CD8-positive, alpha-beta memory T cell (primary cell): ENCODE measurements at regions not wholly inside any gene's neighbourhood (a gene's known extent, or its start where the extent isn't known, plus 50 kb on each side); places are given as distances from the start of the nearest gene placed in this dataset.

Experiments used
- CTCF ChIA-PET: fragments of 350-600 bp; sonication (Branson Sonifier 250); formaldehyde crosslinking; loops from one replicate; lab custom pipeline; 2021; ENCODE audit warnings: antibody characterized with exemption; lab: Charles Lee
- POLR2A ChIA-PET: fragments of 350-600 bp; sonication (Branson Sonifier 250); formaldehyde crosslinking; loops from one replicate; lab custom pipeline; 2021; ENCODE audit warnings: antibody characterized with exemption; lab: Charles Lee
- DNase-seq, 5 donors: peaks; one replicate each; pipeline versions ENCODE4 v3.0.0 to v3.0.0-alpha.2; 2020 to 2022; ENCODE audit warnings: mixed read lengths in 1 of 5
- H3K27ac ChIP-seq: one replicate; pipeline ENCODE4 v1.7.0; 2013; ENCODE audit warnings: low read depth, mild to moderate bottlenecking, low read length, moderate library complexity
- H3K27me3 ChIP-seq: 2 replicates; pipeline ENCODE4 v1.7.0; 2013; ENCODE audit warnings: low read length, mild to moderate bottlenecking; ENCODE audit not compliant: insufficient read depth, poor library complexity, severe bottlenecking
- H3K36me3 ChIP-seq: 2 replicates; pipeline ENCODE4 v1.7.0; 2013; ENCODE audit warnings: mild to moderate bottlenecking, low read length, moderate library complexity; ENCODE audit not compliant: insufficient read depth
- H3K4me1 ChIP-seq: 2 replicates; pipeline ENCODE4 v1.7.0; 2013; ENCODE audit warnings: mild to moderate bottlenecking, low read length, moderate library complexity; ENCODE audit not compliant: insufficient read depth
- H3K4me3 ChIP-seq: 2 replicates; pipeline ENCODE4 v1.7.0; 2013; ENCODE audit warnings: mild to moderate bottlenecking, low read length
- H3K9me3 ChIP-seq: 2 replicates; pipeline ENCODE4 v1.7.0; 2013; ENCODE audit warnings: mild to moderate bottlenecking, low read length
- H3K27ac Mint-ChIP-seq, 8 donors: one replicate each; pipeline ENCODE4 v1.8.0; 2020 to 2021; ENCODE audit warnings: mixed read lengths in 8 of 8, mild to moderate bottlenecking in 6 of 8, inconsistent platforms in 3 of 8, moderate library complexity in 3 of 8
- H3K27me3 Mint-ChIP-seq, 2 donors: one replicate each; pipeline ENCODE4 v1.8.0; 2020 to 2021; ENCODE audit warnings: mixed read lengths in 2 of 2, mild to moderate bottlenecking in 1 of 2, moderate library complexity in 1 of 2
- H3K36me3 Mint-ChIP-seq, 3 donors: one replicate each; pipeline ENCODE4 v1.8.0; 2020 to 2021; ENCODE audit warnings: mixed read lengths in 3 of 3, inconsistent platforms in 1 of 3, mild to moderate bottlenecking in 1 of 3
- H3K4me1 Mint-ChIP-seq, 3 donors: one replicate each; pipeline ENCODE4 v1.8.0; 2020 to 2021; ENCODE audit warnings: mixed read lengths in 3 of 3, inconsistent platforms in 1 of 3, mild to moderate bottlenecking in 1 of 3
- H3K4me3 Mint-ChIP-seq, 7 donors: one replicate each; pipeline ENCODE4 v1.8.0; 2020 to 2021; ENCODE audit warnings: mixed read lengths in 7 of 7, mild to moderate bottlenecking in 6 of 7, moderate library complexity in 4 of 7, inconsistent platforms in 2 of 7
- H3K9me3 Mint-ChIP-seq, 5 donors: one replicate each; pipeline ENCODE4 v1.8.0; 2020 to 2022; ENCODE audit warnings: mixed read lengths in 5 of 5, mild to moderate bottlenecking in 3 of 5, moderate library complexity in 2 of 5, inconsistent platforms in 1 of 5

DNA sequence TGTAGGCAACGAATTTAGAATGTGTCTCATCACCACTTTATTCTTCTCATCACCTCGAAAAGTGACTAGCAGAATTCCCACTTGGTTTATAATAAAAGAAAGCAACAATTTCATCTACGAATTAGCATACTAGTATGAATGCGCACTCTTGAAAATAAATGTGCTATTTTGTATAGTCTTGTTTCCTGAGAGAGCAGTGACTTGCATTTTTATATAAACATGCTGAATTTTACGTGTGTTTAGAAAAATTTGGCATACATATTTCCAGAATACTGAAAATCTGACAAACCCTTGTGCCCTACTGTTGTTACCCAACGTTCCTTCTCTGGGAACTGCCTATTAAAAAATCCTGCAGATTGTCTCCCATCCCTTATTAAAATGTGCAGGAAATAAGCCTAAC is 786.8 kb downstream of the TSN start:
- Histone ChIP-seq H3K36me3 (no peaks in the 10 kb centered on the region), H3K27ac (no peak overlapping the region), H3K27me3 (no peaks in the 10 kb centered on the region), H3K4me3 (no peak overlapping the region), H3K9me3 (no peaks in the 10 kb centered on the region), H3K4me1 (no peaks in the 10 kb centered on the region)
- Mint-ChIP-seq H3K9me3 (peaks cover 0 to 16% (median 3%) of the 10 kb centered on the region in 5 donors), H3K27ac (no peak overlapping the region), H3K4me1 (no peaks in the 10 kb centered on the region), H3K27me3 (no peaks in the 10 kb centered on the region), H3K4me3 (no peak overlapping the region), H3K36me3 (no peaks in the 10 kb centered on the region)
- POLR2A ChIA-PET: no interaction called here
- CTCF ChIA-PET: no interaction called here
- DNase-seq: no peak

DNA sequence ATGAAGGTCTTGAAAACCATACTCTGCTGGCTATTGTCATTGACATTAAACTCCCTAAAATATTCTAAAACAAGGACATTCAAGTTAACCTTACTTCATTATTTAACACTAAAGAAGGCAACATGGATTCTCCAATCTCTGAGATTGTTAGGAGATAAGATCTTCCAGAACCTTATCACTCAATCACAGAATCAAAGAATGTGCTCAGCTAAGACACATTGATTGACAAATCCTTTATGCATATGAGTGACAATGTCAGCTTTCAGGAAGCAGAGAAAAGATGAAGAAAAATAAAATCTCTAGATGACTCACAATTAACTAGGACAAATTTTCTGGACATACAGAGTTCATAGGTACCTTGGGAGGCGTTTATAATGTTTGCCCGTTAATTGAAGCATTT is 787.2 kb downstream of the TSN start:
- DNase-seq: no peak
- no peak overlapping the region for H3K27ac ChIP-seq
- no peaks in the 10 kb centered on the region for H3K9me3 ChIP-seq
- no peaks in the 10 kb centered on the region for H3K4me1 Mint-ChIP-seq
- peaks cover 0 to 16% (median 3%) of the 10 kb centered on the region in 5 donors for H3K9me3 Mint-ChIP-seq
- no peaks in the 10 kb centered on the region for H3K27me3 ChIP-seq
- no peaks in the 10 kb centered on the region for H3K27me3 Mint-ChIP-seq
- no peak overlapping the region for H3K4me3 ChIP-seq
- no peaks in the 10 kb centered on the region for H3K4me1 ChIP-seq
- no peak overlapping the region for H3K27ac Mint-ChIP-seq
- no peaks in the 10 kb centered on the region for H3K36me3 ChIP-seq
- no peak overlapping the region for H3K4me3 Mint-ChIP-seq
- ChIA-PET POLR2A (no interaction called here), CTCF (no interaction called here)
- no peaks in the 10 kb centered on the region for H3K36me3 Mint-ChIP-seq

DNA sequence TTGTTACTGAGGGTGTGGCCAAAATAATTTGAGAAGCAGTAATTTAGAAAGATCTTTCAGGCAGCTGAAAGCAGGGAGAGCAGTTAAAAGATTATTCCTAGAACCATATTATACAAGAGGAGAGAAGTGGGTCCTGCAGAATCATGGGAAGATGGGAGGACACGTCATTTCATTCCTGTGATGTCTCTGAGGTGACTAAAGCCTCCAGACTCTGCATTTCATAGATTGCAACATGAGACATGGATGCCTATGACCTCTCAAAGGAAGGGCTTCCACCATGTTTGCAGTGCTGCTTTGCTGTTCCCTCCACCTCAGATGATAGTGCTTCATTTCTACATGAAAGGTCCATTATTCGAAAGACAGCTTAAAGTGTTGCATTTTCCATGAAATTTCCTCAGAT is 788.4 kb downstream of the TSN start:
- DNase-seq: no peak
- Mint-ChIP-seq H3K4me1 (no peaks in the 10 kb centered on the region), H3K9me3 (peaks cover 3 to 16% (median 5%) of the 10 kb centered on the region in 5 donors)

DNA sequence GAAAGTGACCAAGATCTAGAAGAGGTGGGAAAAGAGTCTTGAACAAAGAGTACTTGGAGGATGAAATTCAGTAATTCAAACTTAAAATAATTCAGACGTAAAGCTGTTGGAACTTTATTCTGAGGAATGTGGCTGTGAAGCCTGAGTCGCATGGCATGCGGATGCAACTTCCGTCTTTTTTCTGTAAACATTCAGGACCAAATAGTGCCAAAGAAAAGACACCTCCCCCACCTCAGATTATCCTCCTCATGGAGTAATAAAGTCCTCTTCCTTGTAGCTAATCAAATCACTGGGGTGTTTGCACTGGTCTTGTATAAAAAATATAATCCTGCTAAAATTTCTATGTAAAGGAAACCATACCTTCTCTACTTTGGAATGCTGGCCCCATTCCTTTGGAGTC is 790.4 kb downstream of the TSN start:
- peaks cover 5 to 16% (median 12%) of the 10 kb centered on the region in 5 donors for H3K9me3 Mint-ChIP-seq
- H3K27me3 ChIP-seq: no peaks in the 10 kb centered on the region
- no peaks in the 10 kb centered on the region for H3K27me3 Mint-ChIP-seq
- no peak overlapping the region for H3K4me3 ChIP-seq
- ChIA-PET POLR2A (no interaction called here), CTCF (no interaction called here)
- no peaks in the 10 kb centered on the region for H3K36me3 ChIP-seq
- H3K4me1 Mint-ChIP-seq: no peaks in the 10 kb centered on the region
- no peak overlapping the region for H3K27ac ChIP-seq
- H3K4me1 ChIP-seq: no peaks in the 10 kb centered on the region
- DNase-seq: no peak
- H3K27ac Mint-ChIP-seq: no peak overlapping the region
- H3K4me3 Mint-ChIP-seq: no peak overlapping the region
- no peaks in the 10 kb centered on the region for H3K36me3 Mint-ChIP-seq
- H3K9me3 ChIP-seq: no peaks in the 10 kb centered on the region

More for the DNA sequence above, 788.4 kb downstream of the TSN start:
- no peaks in the 10 kb centered on the region for H3K4me1 ChIP-seq
- H3K27ac ChIP-seq: no peak overlapping the region
- no peaks in the 10 kb centered on the region for H3K9me3 ChIP-seq
- ChIA-PET POLR2A (no interaction called here), CTCF (no interaction called here)
- no peak overlapping the region for H3K27ac Mint-ChIP-seq
- no peak overlapping the region for H3K4me3 Mint-ChIP-seq
- H3K36me3 ChIP-seq: no peaks in the 10 kb centered on the region
- no peaks in the 10 kb centered on the region for H3K27me3 ChIP-seq
- H3K4me3 ChIP-seq: no peak overlapping the region
- H3K27me3 Mint-ChIP-seq: no peaks in the 10 kb centered on the region
- H3K36me3 Mint-ChIP-seq: no peaks in the 10 kb centered on the region

DNA sequence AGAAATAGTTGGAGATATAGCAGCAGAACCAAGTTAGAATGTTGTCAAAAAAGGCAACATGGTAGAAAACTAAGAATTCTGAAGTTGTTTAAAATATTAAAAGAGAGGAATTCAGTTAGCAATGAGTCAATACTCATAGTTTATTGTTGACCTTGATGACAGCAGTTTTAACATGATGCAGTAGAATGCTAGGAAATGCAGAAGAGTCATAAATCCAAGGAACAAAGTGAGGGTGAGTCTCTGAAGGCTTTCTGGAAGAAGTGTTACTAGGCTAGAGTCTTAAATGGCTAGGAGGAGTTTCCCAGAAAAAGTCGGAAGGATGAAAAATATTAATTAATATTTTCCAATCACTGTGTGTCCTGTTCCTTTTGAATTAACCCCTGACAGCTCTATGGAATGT is 807.3 kb downstream of the TSN start:
- no peak for DNase-seq
- H3K36me3 ChIP-seq: no peaks in the 10 kb centered on the region
- ChIA-PET POLR2A (no interaction called here), CTCF (no interaction called here)
- Mint-ChIP-seq H3K4me1 (no peaks in the 10 kb centered on the region), H3K4me3 (no peak overlapping the region), H3K36me3 (no peaks in the 10 kb centered on the region), H3K9me3 (peaks cover 0 to 3% (median 0%) of the 10 kb centered on the region in 5 donors), H3K27me3 (no peaks in the 10 kb centered on the region), H3K27ac (no peak overlapping the region)
- H3K4me1 ChIP-seq: no peaks in the 10 kb centered on the region
- H3K27ac ChIP-seq: no peak overlapping the region
- H3K27me3 ChIP-seq: no peaks in the 10 kb centered on the region
- no peak overlapping the region for H3K4me3 ChIP-seq
- no peaks in the 10 kb centered on the region for H3K9me3 ChIP-seq

DNA sequence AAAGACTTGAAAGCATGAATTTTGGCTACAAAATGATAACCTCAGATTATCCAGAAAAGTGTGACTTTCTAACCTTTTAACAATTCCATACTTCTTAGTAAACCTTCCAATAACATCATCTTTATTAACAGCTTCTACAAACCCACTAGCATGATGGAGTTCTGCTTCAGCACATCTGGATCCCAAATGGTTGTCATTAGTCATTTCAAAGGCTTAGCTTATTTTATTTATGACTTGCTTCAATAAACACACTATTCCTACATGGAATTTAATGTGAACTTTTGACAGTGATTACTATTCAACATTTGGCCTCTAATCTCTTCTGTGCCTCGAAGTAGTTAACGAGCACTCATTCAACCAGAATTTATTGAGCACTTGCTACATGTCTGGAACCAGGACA is 808.3 kb downstream of the TSN start:
- H3K27me3 ChIP-seq: no peaks in the 10 kb centered on the region
- Mint-ChIP-seq H3K27me3 (no peaks in the 10 kb centered on the region), H3K4me1 (no peaks in the 10 kb centered on the region), H3K4me3 (no peak overlapping the region), H3K9me3 (peaks cover 0 to 4% (median 2%) of the 10 kb centered on the region in 5 donors), H3K27ac (no peak overlapping the region), H3K36me3 (no peaks in the 10 kb centered on the region)
- CTCF ChIA-PET: no interaction called here
- H3K4me3 ChIP-seq: no peak overlapping the region
- DNase-seq: no peak
- no peaks in the 10 kb centered on the region for H3K4me1 ChIP-seq
- POLR2A ChIA-PET: no interaction called here
- no peaks in the 10 kb centered on the region for H3K36me3 ChIP-seq
- H3K27ac ChIP-seq: no peak overlapping the region
- H3K9me3 ChIP-seq: no peaks in the 10 kb centered on the region

DNA sequence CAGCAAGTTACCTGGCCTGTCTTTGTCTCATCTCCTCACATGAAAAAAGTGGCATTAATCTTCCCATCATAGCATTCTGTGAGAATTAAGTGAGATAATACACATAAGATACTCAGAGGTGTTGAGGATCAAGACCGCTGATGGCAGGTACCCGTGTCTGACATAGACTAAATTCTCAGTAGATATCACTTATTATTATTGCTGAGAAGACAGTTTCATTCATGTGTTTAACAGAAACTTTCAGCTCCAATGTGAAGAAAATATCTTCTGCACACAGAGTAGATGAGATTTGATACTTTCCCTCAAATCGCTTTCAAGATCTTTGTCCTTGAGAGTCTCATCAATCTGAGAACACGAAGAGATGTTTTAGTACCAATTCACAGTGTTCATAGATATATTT is 809.4 kb downstream of the TSN start:
- Mint-ChIP-seq H3K27ac (no peak overlapping the region), H3K4me1 (no peaks in the 10 kb centered on the region), H3K36me3 (no peaks in the 10 kb centered on the region), H3K27me3 (no peaks in the 10 kb centered on the region), H3K4me3 (no peak overlapping the region), H3K9me3 (peaks cover 0 to 5% (median 3%) of the 10 kb centered on the region in 5 donors)
- DNase-seq: no peak
- CTCF ChIA-PET: no interaction called here
- no peaks in the 10 kb centered on the region for H3K4me1 ChIP-seq
- POLR2A ChIA-PET: no interaction called here
- no peaks in the 10 kb centered on the region for H3K9me3 ChIP-seq
- no peak overlapping the region for H3K27ac ChIP-seq
- no peaks in the 10 kb centered on the region for H3K27me3 ChIP-seq
- H3K36me3 ChIP-seq: no peaks in the 10 kb centered on the region
- no peak overlapping the region for H3K4me3 ChIP-seq

DNA sequence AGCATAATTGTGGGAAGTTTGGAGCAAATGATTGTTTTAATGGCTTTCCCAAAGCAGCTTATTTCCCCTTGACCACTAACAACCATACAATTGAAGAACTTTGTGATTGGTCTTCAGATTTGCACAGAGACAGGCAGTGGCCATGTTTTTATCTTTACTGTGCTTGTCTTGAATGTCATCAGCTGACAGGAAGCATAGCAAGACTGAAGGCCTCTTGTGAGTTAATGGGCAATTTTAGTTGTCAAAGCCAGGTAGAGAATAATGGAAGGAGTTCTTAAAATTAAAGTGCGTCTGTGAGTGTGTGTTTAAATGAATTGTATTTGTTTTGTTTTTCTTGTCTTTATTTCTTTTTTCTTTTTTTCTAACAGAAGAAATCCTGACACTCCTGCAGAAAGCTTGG is 809.9 kb downstream of the TSN start:
- no peak overlapping the region for H3K4me3 ChIP-seq
- no peaks in the 10 kb centered on the region for H3K4me1 ChIP-seq
- ChIA-PET CTCF (no interaction called here), POLR2A (no interaction called here)
- no peaks in the 10 kb centered on the region for H3K36me3 Mint-ChIP-seq
- no peak overlapping the region for H3K27ac Mint-ChIP-seq
- H3K27me3 Mint-ChIP-seq: no peaks in the 10 kb centered on the region
- H3K4me1 Mint-ChIP-seq: no peaks in the 10 kb centered on the region
- no peak overlapping the region for H3K4me3 Mint-ChIP-seq
- no peaks in the 10 kb centered on the region for H3K27me3 ChIP-seq
- peaks cover 0 to 5% (median 0%) of the 10 kb centered on the region in 5 donors for H3K9me3 Mint-ChIP-seq
- H3K36me3 ChIP-seq: no peaks in the 10 kb centered on the region
- H3K9me3 ChIP-seq: no peaks in the 10 kb centered on the region
- no peak for DNase-seq
- H3K27ac ChIP-seq: no peak overlapping the region

DNA sequence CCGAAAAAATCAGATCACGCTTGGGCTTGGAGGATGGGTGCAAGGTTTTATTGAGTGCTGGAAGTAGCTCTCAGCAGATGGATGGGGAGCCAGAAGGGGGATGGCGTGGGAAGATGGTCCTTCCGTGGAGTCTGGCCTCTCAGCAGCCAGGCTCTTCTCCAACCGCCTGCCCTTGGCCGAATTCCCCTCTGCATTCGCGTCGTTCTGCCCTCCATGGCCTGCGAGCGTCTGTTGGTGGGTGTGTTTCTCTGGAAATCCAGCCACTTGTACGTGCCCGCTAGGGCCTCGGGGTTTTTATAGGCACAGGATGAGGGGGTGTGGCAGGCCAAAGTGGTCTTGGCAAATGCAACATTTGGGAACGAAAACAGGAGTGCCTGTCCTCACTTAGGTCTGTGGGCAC is 815.2 kb downstream of the TSN start:
- H3K36me3 Mint-ChIP-seq: no peaks in the 10 kb centered on the region

More for the DNA sequence above, 815.2 kb downstream of the TSN start:
- H3K4me1 ChIP-seq: no peaks in the 10 kb centered on the region
- no peak overlapping the region for H3K27ac Mint-ChIP-seq
- no peak overlapping the region for H3K27ac ChIP-seq
- no peaks in the 10 kb centered on the region for H3K27me3 Mint-ChIP-seq
- ChIA-PET POLR2A (no interaction called here), CTCF (no interaction called here)
- no peaks in the 10 kb centered on the region for H3K9me3 ChIP-seq
- H3K4me3 Mint-ChIP-seq: no peak overlapping the region
- no peak for DNase-seq
- no peak overlapping the region for H3K4me3 ChIP-seq
- no peaks in the 10 kb centered on the region for H3K27me3 ChIP-seq
- H3K36me3 ChIP-seq: no peaks in the 10 kb centered on the region
- H3K9me3 Mint-ChIP-seq: peaks cover 0 to 15% (median 0%) of the 10 kb centered on the region in 5 donors
- no peaks in the 10 kb centered on the region for H3K4me1 Mint-ChIP-seq
